MM.1S (cell line): ENCODE measurements at regions not wholly inside any gene's neighbourhood (a gene's known extent, or its start where the extent isn't known, plus 50 kb on each side); places are given as distances from the start of the nearest gene placed in this dataset.

ENCODE experiments used
- DNase-seq: peaks from one replicate; pipeline ENCODE4 v3.0.0-alpha.2; 2015
- H2AFZ ChIP-seq: fragments of 300-600 bp; sonication (generic); 2 replicates; pipeline ENCODE4 v1.6.0; 2016; ENCODE audit warnings: antibody characterized with exemption, low read length
- H3F3A ChIP-seq: fragments of 300-600 bp; sonication (generic); 2 replicates; pipeline ENCODE4 v1.6.1; 2016; ENCODE audit warnings: mild to moderate bottlenecking, antibody characterized with exemption, low read length, moderate library complexity, mixed read lengths; ENCODE audit not compliant: insufficient read depth
- H3K27ac ChIP-seq: fragments of 300-600 bp; sonication (generic); 2 replicates; pipeline ENCODE4 v1.5.1; 2016; ENCODE audit warnings: mild to moderate bottlenecking, low read length
- H3K27me3 ChIP-seq: fragments of 300-600 bp; sonication (generic); replicated peaks from 2 replicates; pipeline ENCODE4 v1.6.0; 2016; ENCODE audit warnings: low read length; ENCODE audit not compliant: insufficient read depth
- H3K36me3 ChIP-seq: fragments of 300-600 bp; sonication (generic); replicated peaks from 2 replicates; pipeline ENCODE4 v1.6.1; 2016; ENCODE audit warnings: mild to moderate bottlenecking, low read length, mixed read lengths; ENCODE audit not compliant: insufficient read depth
- H3K4me1 ChIP-seq: fragments of 300-600 bp; sonication (generic); 2 replicates; pipeline ENCODE4 v1.6.1; 2016; ENCODE audit warnings: low read length, mixed read lengths
- H3K4me2 ChIP-seq: fragments of 300-600 bp; sonication (generic); 2 replicates; pipeline ENCODE4 v1.6.0; 2016; ENCODE audit warnings: low read depth, low read length
- H3K4me3 ChIP-seq: fragments of 300-600 bp; sonication (generic); 2 replicates; pipeline ENCODE4 v1.5.1; 2016; ENCODE audit warnings: low read length, mixed read lengths
- H3K79me2 ChIP-seq: fragments of 300-600 bp; sonication (generic); 2 replicates; pipeline ENCODE4 v1.6.1; 2016; ENCODE audit warnings: mixed run types, low read length, mixed read lengths
- H3K9ac ChIP-seq: fragments of 300-600 bp; sonication (generic); 2 replicates; pipeline ENCODE4 v1.6.1; 2016; ENCODE audit warnings: low read length, mixed read lengths
- H3K9me2 ChIP-seq: fragments of 300-600 bp; sonication (generic); replicated peaks from 2 replicates; pipeline ENCODE4 v1.6.1; 2016; ENCODE audit warnings: mild to moderate bottlenecking, low read length, mixed read lengths; ENCODE audit not compliant: insufficient read depth
- H3K9me3 ChIP-seq: fragments of 300-600 bp; sonication (generic); replicated peaks from 2 replicates; pipeline ENCODE4 v1.6.1; 2016; ENCODE audit warnings: mild to moderate bottlenecking, low read length, mixed read lengths; ENCODE audit not compliant: insufficient read depth
- H4K20me1 ChIP-seq: fragments of 300-600 bp; sonication (generic); 2 replicates; pipeline ENCODE4 v1.6.1; 2016; ENCODE audit warnings: mild to moderate bottlenecking, low read length, moderate library complexity, mixed read lengths; ENCODE audit not compliant: insufficient read depth
- EZH2 ChIP-seq: fragments of 300-600 bp; sonication (generic); optimal IDR thresholded peaks from 2 replicates; pipeline ENCODE3; 2017; ENCODE audit warnings: low read depth, mild to moderate bottlenecking, antibody characterized with exemption, low read length, mixed read lengths
- EZH2phosphoT487 ChIP-seq: fragments of 300-600 bp; sonication (generic); IDR thresholded peaks from 2 replicates; pipeline ENCODE4 v1.6.1; 2018; ENCODE audit warnings: antibody characterized with exemption, low read length
- TF ChIP-seq, protein P1 (sequence below): fragments of 300-600 bp; sonication (generic); IDR thresholded peaks from 2 replicates; pipeline ENCODE4 v1.5.1; 2016; ENCODE audit warnings: antibody characterized with exemption, low read length, mixed read lengths

DNA sequence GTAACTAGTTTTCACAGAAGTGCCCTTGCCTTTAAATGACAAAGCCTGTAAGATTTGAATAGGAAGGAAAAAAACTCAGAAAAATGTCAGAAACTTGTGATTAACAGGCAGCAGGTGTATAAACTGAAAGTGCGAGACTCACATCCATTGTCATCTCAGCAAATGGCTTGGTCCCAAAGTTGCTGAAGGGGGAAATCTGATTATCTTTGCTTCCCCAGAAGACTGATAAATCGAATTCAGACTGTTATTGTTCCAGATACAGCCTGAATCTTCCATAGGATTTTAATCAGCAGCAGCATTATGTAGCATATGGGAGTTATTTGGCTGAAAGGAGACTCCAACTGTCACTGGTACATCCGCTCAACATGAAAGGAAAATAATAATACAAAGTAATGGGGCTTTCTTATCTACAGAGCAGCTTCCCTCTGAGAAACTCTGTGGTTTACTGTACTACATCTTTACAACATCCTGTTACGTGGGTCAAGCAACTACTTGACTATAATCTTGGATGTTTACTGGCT is 550.4 kb upstream of the CCDC54 start:
- H3K9me3 ChIP-seq, result no peaks in the 10 kb centered on the region
- TF ChIP-seq EZH2phosphoT487, result no peak
- no peak for TF ChIP-seq EZH2
- TF ChIP-seq, protein P1, sequence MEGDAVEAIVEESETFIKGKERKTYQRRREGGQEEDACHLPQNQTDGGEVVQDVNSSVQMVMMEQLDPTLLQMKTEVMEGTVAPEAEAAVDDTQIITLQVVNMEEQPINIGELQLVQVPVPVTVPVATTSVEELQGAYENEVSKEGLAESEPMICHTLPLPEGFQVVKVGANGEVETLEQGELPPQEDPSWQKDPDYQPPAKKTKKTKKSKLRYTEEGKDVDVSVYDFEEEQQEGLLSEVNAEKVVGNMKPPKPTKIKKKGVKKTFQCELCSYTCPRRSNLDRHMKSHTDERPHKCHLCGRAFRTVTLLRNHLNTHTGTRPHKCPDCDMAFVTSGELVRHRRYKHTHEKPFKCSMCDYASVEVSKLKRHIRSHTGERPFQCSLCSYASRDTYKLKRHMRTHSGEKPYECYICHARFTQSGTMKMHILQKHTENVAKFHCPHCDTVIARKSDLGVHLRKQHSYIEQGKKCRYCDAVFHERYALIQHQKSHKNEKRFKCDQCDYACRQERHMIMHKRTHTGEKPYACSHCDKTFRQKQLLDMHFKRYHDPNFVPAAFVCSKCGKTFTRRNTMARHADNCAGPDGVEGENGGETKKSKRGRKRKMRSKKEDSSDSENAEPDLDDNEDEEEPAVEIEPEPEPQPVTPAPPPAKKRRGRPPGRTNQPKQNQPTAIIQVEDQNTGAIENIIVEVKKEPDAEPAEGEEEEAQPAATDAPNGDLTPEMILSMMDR, result no peak
- no peaks in the 10 kb centered on the region for H3F3A ChIP-seq
- H3K27me3 ChIP-seq, result no peaks in the 10 kb centered on the region
- H3K4me1 ChIP-seq, result no peaks in the 10 kb centered on the region
- H3K4me2 ChIP-seq, result no peak overlapping the region
- no peak overlapping the region for H3K4me3 ChIP-seq
- no peak overlapping the region for H2AFZ ChIP-seq
- no peak for DNase-seq
- H3K79me2 ChIP-seq, result no peaks in the 10 kb centered on the region
- H3K9ac ChIP-seq, result no peak overlapping the region
- no peaks in the 10 kb centered on the region for H3K36me3 ChIP-seq
- H3K27ac ChIP-seq, result no peak overlapping the region
- H4K20me1 ChIP-seq, result no peaks in the 10 kb centered on the region
- no peaks in the 10 kb centered on the region for H3K9me2 ChIP-seq

DNA sequence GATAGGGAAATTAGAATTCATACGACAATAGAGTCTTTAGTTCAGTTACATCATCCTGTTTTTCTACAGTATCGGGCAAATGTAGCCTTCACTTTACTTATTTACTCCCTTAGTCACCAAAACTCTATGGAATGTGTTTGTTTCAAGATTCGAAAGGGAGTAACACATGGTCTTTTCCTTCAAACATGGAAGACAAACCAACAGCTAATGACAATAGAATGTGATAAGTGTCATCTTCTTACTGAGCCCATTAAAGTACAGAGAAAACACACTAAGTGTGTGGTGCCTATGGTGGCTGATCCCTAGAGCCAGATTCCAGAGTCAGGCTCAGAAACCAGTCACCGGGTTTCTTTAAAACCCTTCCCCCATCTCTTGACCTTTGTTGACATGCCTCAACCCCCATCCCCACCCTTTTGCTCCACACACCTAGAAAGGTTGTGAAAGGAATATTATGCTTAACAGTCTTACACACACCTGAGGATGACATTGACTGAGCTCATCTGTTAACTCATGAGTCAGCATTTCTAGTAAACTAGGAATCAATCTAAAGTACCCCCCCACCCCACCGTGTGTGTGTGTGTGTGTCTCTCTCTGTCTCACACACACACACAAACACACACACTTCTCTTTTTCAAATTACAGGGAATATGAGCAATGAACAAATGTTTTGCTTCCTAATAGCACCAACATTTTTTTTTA is 549.6 kb upstream of the CCDC54 start:
- Histone ChIP-seq H3K4me1 (no peaks in the 10 kb centered on the region), H3F3A (no peaks in the 10 kb centered on the region), H3K36me3 (no peaks in the 10 kb centered on the region), H3K4me3 (no peak overlapping the region), H4K20me1 (no peaks in the 10 kb centered on the region), H3K27me3 (no peaks in the 10 kb centered on the region), H3K79me2 (no peaks in the 10 kb centered on the region), H3K4me2 (no peak overlapping the region), H3K27ac (no peak overlapping the region), H3K9me3 (no peaks in the 10 kb centered on the region), H3K9ac (no peak overlapping the region), H2AFZ (no peak overlapping the region), H3K9me2 (no peaks in the 10 kb centered on the region)
- no peak for TF ChIP-seq EZH2phosphoT487
- no peak for TF ChIP-seq EZH2
- DNase-seq, result no peak

DNA sequence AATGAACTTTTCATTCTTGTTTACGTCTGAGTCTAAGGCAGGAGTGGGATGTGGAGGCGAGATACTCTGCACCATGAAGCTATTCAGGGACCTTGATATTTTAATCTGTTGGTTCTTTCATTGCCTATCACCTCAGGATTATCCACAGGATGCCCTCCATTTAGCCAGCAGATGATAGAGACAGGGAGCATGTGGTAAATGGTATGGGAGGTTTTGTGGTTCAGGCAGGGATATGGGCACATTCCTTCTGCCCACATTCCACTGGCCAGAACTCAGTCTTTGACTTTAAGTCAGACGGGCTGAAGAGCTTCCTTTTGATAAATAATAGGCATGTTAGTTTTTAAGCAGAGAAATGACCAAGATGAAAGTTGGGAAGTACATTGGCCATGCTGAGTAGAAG is 548.0 kb upstream of the CCDC54 start:
- Histone ChIP-seq H2AFZ (no peak overlapping the region), H3K27ac (no peak overlapping the region), H3K4me1 (no peaks in the 10 kb centered on the region), H4K20me1 (no peaks in the 10 kb centered on the region), H3K9me2 (no peaks in the 10 kb centered on the region), H3K36me3 (no peaks in the 10 kb centered on the region), H3K79me2 (no peaks in the 10 kb centered on the region), H3F3A (no peaks in the 10 kb centered on the region), H3K27me3 (no peaks in the 10 kb centered on the region), H3K4me2 (no peak overlapping the region), H3K9ac (no peak overlapping the region), H3K4me3 (no peak overlapping the region), H3K9me3 (no peaks in the 10 kb centered on the region)
- DNase-seq, result no peak
- TF ChIP-seq, protein P1, result no peak
- TF ChIP-seq EZH2 (no peak), EZH2phosphoT487 (no peak)

DNA sequence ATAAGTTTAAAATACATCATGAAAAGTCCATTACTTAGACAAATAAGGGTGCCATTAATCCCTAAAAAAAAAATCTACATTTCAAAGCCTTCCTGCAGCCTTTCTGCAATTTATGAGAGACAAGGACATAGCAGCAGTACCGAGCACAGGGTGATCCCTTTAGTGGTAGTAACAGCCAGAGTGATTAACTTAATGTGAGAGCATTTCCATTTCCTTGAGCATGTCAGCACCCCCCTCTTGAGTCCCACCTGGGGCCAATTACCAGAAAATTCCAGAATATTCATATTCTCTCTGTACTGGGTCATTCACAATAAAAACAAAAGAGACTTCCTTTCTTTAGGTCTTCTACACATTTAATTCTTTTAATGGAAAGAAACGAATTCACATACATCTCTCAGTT is 546.9 kb upstream of the CCDC54 start:
- no peak overlapping the region for H3K4me2 ChIP-seq
- no peaks in the 10 kb centered on the region for H3K9me3 ChIP-seq
- no peak for TF ChIP-seq EZH2
- TF ChIP-seq, protein P1, result no peak
- no peak for TF ChIP-seq EZH2phosphoT487
- H3K9ac ChIP-seq, result no peak overlapping the region
- no peaks in the 10 kb centered on the region for H4K20me1 ChIP-seq
- H3K9me2 ChIP-seq, result no peaks in the 10 kb centered on the region
- no peak overlapping the region for H3K27ac ChIP-seq
- H3K4me1 ChIP-seq, result no peaks in the 10 kb centered on the region
- DNase-seq, result no peak
- H3K4me3 ChIP-seq, result no peak overlapping the region
- H3K36me3 ChIP-seq, result no peaks in the 10 kb centered on the region
- H3F3A ChIP-seq, result no peaks in the 10 kb centered on the region
- H2AFZ ChIP-seq, result no peak overlapping the region
- H3K27me3 ChIP-seq, result no peaks in the 10 kb centered on the region
- H3K79me2 ChIP-seq, result no peaks in the 10 kb centered on the region
